ENCODE measurements at regions not wholly inside any gene's neighbourhood (a gene's known extent, or its start where the extent isn't known, plus 50 kb on each side); places are given as distances from the start of the nearest gene placed in this dataset.
A peak's percentile ranks its signal among the peaks of the same experiment; 100 is the strongest.

GRCh38 chr1:54489627-54490250 lies 58.3 kb upstream of the ACOT11 start:
- peak in 1 of 3 experiments; percentile 15 for TF ChIP-seq CTCF (IDR thresholded peaks at IDR 0.05)
- no peak for TF ChIP-seq POLR2A (IDR thresholded peaks at IDR 0.05)

All from testis (tissue), 2 donors.